ENCODE measurements at regions not wholly inside any gene's neighbourhood (a gene's known extent, or its start where the extent isn't known, plus 50 kb on each side); places are given as distances from the start of the nearest gene placed in this dataset.

DNA sequence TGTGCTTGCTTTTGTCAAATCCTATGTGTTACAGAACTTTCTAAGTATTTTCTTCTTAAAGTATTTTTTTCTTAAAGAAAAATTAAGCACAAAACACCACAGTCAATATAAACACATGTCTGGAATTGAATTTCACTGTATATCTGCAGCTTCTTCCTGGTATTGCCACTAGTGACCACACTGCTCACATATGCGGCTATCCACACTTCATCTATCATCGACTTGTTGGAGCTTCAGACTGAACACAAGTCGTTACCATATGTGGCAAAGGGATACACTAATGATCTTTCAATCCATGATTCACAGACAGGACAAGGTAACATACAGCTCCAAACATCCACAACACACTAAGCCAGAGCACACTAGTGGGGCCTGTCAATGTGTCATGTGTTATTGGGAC is 498.4 kb upstream of the ARGLU1 start:
- TF ChIP-seq, protein P1, sequence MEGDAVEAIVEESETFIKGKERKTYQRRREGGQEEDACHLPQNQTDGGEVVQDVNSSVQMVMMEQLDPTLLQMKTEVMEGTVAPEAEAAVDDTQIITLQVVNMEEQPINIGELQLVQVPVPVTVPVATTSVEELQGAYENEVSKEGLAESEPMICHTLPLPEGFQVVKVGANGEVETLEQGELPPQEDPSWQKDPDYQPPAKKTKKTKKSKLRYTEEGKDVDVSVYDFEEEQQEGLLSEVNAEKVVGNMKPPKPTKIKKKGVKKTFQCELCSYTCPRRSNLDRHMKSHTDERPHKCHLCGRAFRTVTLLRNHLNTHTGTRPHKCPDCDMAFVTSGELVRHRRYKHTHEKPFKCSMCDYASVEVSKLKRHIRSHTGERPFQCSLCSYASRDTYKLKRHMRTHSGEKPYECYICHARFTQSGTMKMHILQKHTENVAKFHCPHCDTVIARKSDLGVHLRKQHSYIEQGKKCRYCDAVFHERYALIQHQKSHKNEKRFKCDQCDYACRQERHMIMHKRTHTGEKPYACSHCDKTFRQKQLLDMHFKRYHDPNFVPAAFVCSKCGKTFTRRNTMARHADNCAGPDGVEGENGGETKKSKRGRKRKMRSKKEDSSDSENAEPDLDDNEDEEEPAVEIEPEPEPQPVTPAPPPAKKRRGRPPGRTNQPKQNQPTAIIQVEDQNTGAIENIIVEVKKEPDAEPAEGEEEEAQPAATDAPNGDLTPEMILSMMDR (conservative IDR thresholded peaks at IDR 0.05 in 1 of 2, IDR thresholded peaks at IDR 0.05 in 1 of 2; ENCODE audit: extremely low read depth in 1 of 2, insufficient read depth in 1 of 2, low read depth in 1 of 2, low read length in 2 of 2), result no peak
- TF ChIP-seq EZH2 (IDR thresholded peaks at IDR 0.05; ENCODE audit: borderline replicate concordance, low read length), result no peak
